Transverse colon (tissue), 4 donors: ENCODE measurements at regions not wholly inside any gene's neighbourhood (a gene's known extent, or its start where the extent isn't known, plus 50 kb on each side); places are given as distances from the start of the nearest gene placed in this dataset.

Experiments
- EP300 ChIP-seq: sonication (generic); formaldehyde crosslinking; IDR thresholded peaks from one replicate; pipeline ENCODE4 v1.6.1; 2017; ENCODE audit warnings: antibody characterized with exemption, low read depth
- POLR2A ChIP-seq: fragments of 450-650 bp; IDR thresholded peaks from one replicate; pipeline ENCODE4 v1.6.1; 2016; ENCODE audit warnings: antibody characterized with exemption, mild to moderate bottlenecking, moderate library complexity
- POLR2AphosphoS5 ChIP-seq, 3 donors: sonication (generic); formaldehyde crosslinking; IDR thresholded peaks; one replicate each; pipeline ENCODE4 v1.6.1; 2016; ENCODE audit warnings: antibody characterized with exemption in 3 of 3
- TF ChIP-seq, protein P1 (sequence below), 5 experiments: fragments of 200-600 bp in 3 of 5; fragments of 450-650 bp in 2 of 5; sonication (generic) in 3 of 5; IDR thresholded peaks; 1 replicate in 2 of 5; 2 replicates in 3 of 5; pipeline ENCODE4 v1.5.1; 2016 to 2017; ENCODE audit warnings: antibody characterized with exemption in 5 of 5, inconsistent platforms in 3 of 5, mild to moderate bottlenecking in 2 of 5, moderate library complexity in 1 of 5

DNA sequence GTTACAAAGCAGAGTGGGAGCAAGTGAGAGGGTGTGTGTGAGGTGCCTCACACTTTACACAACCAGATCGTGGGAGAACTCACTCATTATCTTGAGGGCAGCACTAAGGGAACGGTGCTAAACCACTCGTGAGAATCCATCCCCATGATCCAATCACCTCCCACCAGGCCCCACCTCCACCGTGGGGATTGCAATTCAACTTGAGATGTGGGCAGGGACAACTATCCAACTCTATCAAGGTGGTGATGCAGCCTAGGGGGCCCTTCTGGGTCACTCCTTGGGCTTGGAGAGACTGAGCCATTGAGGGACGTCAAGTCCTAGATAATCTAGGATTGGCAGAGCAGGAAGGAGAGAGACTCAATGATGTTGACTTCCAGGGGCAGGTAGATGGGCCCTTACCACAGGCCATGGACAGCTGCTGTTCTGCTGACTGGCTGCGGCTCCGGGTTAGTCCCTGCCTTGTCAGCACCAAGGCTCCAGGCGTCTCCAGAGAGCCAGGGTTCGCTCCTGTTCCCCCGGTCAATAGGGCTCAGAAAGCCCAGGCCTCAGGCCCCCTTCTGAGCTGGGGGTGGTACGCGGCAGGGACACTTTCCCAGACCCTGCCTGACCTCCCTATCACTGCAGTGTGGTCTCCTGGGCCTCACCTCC lies 193.2 kb upstream of the HS6ST1 start:
- TF ChIP-seq, protein P1, sequence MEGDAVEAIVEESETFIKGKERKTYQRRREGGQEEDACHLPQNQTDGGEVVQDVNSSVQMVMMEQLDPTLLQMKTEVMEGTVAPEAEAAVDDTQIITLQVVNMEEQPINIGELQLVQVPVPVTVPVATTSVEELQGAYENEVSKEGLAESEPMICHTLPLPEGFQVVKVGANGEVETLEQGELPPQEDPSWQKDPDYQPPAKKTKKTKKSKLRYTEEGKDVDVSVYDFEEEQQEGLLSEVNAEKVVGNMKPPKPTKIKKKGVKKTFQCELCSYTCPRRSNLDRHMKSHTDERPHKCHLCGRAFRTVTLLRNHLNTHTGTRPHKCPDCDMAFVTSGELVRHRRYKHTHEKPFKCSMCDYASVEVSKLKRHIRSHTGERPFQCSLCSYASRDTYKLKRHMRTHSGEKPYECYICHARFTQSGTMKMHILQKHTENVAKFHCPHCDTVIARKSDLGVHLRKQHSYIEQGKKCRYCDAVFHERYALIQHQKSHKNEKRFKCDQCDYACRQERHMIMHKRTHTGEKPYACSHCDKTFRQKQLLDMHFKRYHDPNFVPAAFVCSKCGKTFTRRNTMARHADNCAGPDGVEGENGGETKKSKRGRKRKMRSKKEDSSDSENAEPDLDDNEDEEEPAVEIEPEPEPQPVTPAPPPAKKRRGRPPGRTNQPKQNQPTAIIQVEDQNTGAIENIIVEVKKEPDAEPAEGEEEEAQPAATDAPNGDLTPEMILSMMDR (IDR thresholded peaks at IDR 0.05): no peak
- no peak for TF ChIP-seq EP300
- TF ChIP-seq POLR2A: no peak
- no peak for TF ChIP-seq POLR2AphosphoS5 (IDR thresholded peaks at IDR 0.05)
